ENCODE measurements at regions not wholly inside any gene's neighbourhood (a gene's known extent, or its start where the extent isn't known, plus 50 kb on each side); places are given as distances from the start of the nearest gene placed in this dataset.

GRCh38 chr5:126219616-126220015 lies 203.6 kb upstream of the GRAMD2B start:
- Histone ChIP-seq H3K36me3 (no peaks in the 10 kb centered on the region), H3K27me3 (no peaks in the 10 kb centered on the region), H3K4me3 (no peak overlapping the region), H3K27ac (no peak overlapping the region), H3K4me1 (no peaks in the 10 kb centered on the region), H3K9me3 (no peaks in the 10 kb centered on the region)
- TF ChIP-seq POLR2A (IDR thresholded peaks at IDR 0.05) (no peak), CTCF (IDR thresholded peaks at IDR 0.05 in 4 of 5, conservative IDR thresholded peaks at IDR 0.05 in 1 of 5) (no peak)
- no peak for ATAC-seq
- in situ Hi-C loops (cut with MboI; ENCODE audit: low sequenced_read_pairs in 4 of 4) (no loop called here), intact Hi-C loops (cut with DNase I; ENCODE audit: low total_unique reads) (no loop called here)
- DNase-seq = no peak

- in situ Hi-C loops (cut with MboI; ENCODE audit: low sequenced_read_pairs in 4 of 4) = no loop called here
- H3K9me3 ChIP-seq = no peaks in the 10 kb centered on the region
- no peak overlapping the region for H3K27ac ChIP-seq
- no peaks in the 10 kb centered on the region for H3K36me3 ChIP-seq
- no peaks in the 10 kb centered on the region for H3K4me1 ChIP-seq
- no peak for DNase-seq
- intact Hi-C loops (cut with DNase I; ENCODE audit: low total_unique reads) = no loop called here
- TF ChIP-seq CTCF (IDR thresholded peaks at IDR 0.05 in 4 of 5, conservative IDR thresholded peaks at IDR 0.05 in 1 of 5) = no peak
- no peak for TF ChIP-seq POLR2A (IDR thresholded peaks at IDR 0.05)
- no peaks in the 10 kb centered on the region for H3K27me3 ChIP-seq
- no peak overlapping the region for H3K4me3 ChIP-seq
- no peak for ATAC-seq
Observed at GRCh38 chr5:126220725-126221124, 202.5 kb upstream of the GRAMD2B start.

GRCh38 chr5:126228934-126229333 lies 194.3 kb upstream of the GRAMD2B start:
- intact Hi-C loops (cut with DNase I; ENCODE audit: low total_unique reads) (no loop called here), in situ Hi-C loops (cut with MboI; ENCODE audit: low sequenced_read_pairs in 4 of 4) (no loop called here)
- Histone ChIP-seq H3K4me1 (no peaks in the 10 kb centered on the region), H3K36me3 (no peaks in the 10 kb centered on the region), H3K9me3 (no peaks in the 10 kb centered on the region), H3K27me3 (no peaks in the 10 kb centered on the region), H3K4me3 (no peak overlapping the region), H3K27ac (no peak overlapping the region)
- ATAC-seq (no peak), DNase-seq (no peak)
- no peak for TF ChIP-seq POLR2A (IDR thresholded peaks at IDR 0.05)
- no peak for TF ChIP-seq CTCF (IDR thresholded peaks at IDR 0.05 in 4 of 5, conservative IDR thresholded peaks at IDR 0.05 in 1 of 5)

GRCh38 chr5:126233256-126233655 lies 190.0 kb upstream of the GRAMD2B start:
- ATAC-seq (no peak), DNase-seq (no peak)
- no peaks in the 10 kb centered on the region for H3K27me3 ChIP-seq
- TF ChIP-seq POLR2A (IDR thresholded peaks at IDR 0.05) = no peak
- no peak for TF ChIP-seq CTCF (IDR thresholded peaks at IDR 0.05 in 4 of 5, conservative IDR thresholded peaks at IDR 0.05 in 1 of 5)
- no peaks in the 10 kb centered on the region for H3K4me1 ChIP-seq
- in situ Hi-C loops (cut with MboI; ENCODE audit: low sequenced_read_pairs in 4 of 4) = no loop called here
- H3K36me3 ChIP-seq = no peaks in the 10 kb centered on the region
- H3K9me3 ChIP-seq = no peaks in the 10 kb centered on the region
- no peak overlapping the region for H3K27ac ChIP-seq
- no peak overlapping the region for H3K4me3 ChIP-seq
- intact Hi-C loops (cut with DNase I; ENCODE audit: low total_unique reads) = no loop called here

- Histone ChIP-seq H3K27ac (no peak overlapping the region), H3K27me3 (no peaks in the 10 kb centered on the region), H3K36me3 (no peaks in the 10 kb centered on the region), H3K9me3 (no peaks in the 10 kb centered on the region), H3K4me1 (no peaks in the 10 kb centered on the region), H3K4me3 (no peak overlapping the region)
- intact Hi-C loops (cut with DNase I; ENCODE audit: low total_unique reads) = no loop called here
- in situ Hi-C loops (cut with MboI; ENCODE audit: low sequenced_read_pairs in 4 of 4) = no loop called here
- TF ChIP-seq CTCF (IDR thresholded peaks at IDR 0.05 in 4 of 5, conservative IDR thresholded peaks at IDR 0.05 in 1 of 5) (no peak), POLR2A (IDR thresholded peaks at IDR 0.05) (no peak)
- ATAC-seq (no peak), DNase-seq (no peak)
Observed at GRCh38 chr5:126234563-126235195, 188.5 kb upstream of the GRAMD2B start.

Measured in gastrocnemius medialis (tissue), 4 donors.